NCI-H1048 (cell line): ENCODE measurements at regions not wholly inside any gene's neighbourhood (a gene's known extent, or its start where the extent isn't known, plus 50 kb on each side); places are given as distances from the start of the nearest gene placed in this dataset.

Experiments used
- DNase-seq: peaks from one replicate; lab custom pipeline; 2025; lab: John Stamatoyannopoulos, UW

- no peak for DNase-seq
Measured at GRCh38 chr16:85473323-85473722, 139.8 kb upstream of the GSE1 start.

GRCh38 chr16:85473909-85474620, 139.1 kb upstream of the GSE1 start:
- no peak for DNase-seq

GRCh38 chr16:85474621-85475217, 138.4 kb upstream of the GSE1 start:
- no peak for DNase-seq

- no peak for DNase-seq
Measured at GRCh38 chr16:85475233-85475632, 137.9 kb upstream of the GSE1 start.

GRCh38 chr16:85475691-85476300, 137.3 kb upstream of the GSE1 start:
- no peak for DNase-seq

GRCh38 chr16:85476389-85476788, 136.7 kb upstream of the GSE1 start:
- DNase-seq: no peak

GRCh38 chr16:85477801-85478363, 135.2 kb upstream of the GSE1 start:
- no peak for DNase-seq

- DNase-seq: no peak
Measured at GRCh38 chr16:85479972-85480726, 133.0 kb upstream of the GSE1 start.

- no peak for DNase-seq
Measured at GRCh38 chr16:85480727-85481101, 132.4 kb upstream of the GSE1 start.

GRCh38 chr16:85481206-85481605, 131.9 kb upstream of the GSE1 start:
- no peak for DNase-seq

GRCh38 chr16:85481738-85482137, 131.4 kb upstream of the GSE1 start:
- no peak for DNase-seq

GRCh38 chr16:85483424-85483823, 129.7 kb upstream of the GSE1 start:
- DNase-seq: no peak

- no peak for DNase-seq
Measured at GRCh38 chr16:85484347-85485300, 128.5 kb upstream of the GSE1 start.

GRCh38 chr16:85485379-85485778, 127.7 kb upstream of the GSE1 start:
- DNase-seq: no peak

- DNase-seq: no peak
Measured at GRCh38 chr16:85486256-85486915, 126.7 kb upstream of the GSE1 start.

- DNase-seq: no peak
Measured at GRCh38 chr16:85488414-85488813, 124.7 kb upstream of the GSE1 start.

- DNase-seq: no peak
Measured at GRCh38 chr16:85490407-85491057, 122.6 kb upstream of the GSE1 start.

GRCh38 chr16:85491058-85491771, 121.9 kb upstream of the GSE1 start:
- no peak for DNase-seq

- no peak for DNase-seq
Measured at GRCh38 chr16:85491798-85492294, 121.3 kb upstream of the GSE1 start.
